Glutamatergic neuron (in vitro differentiated cells): ENCODE measurements at regions not wholly inside any gene's neighbourhood (a gene's known extent, or its start where the extent isn't known, plus 50 kb on each side); places are given as distances from the start of the nearest gene placed in this dataset.

Experiments
- DNase-seq: peaks from one replicate; pipeline ENCODE4 v3.0.0; 2022
- H3K27ac Mint-ChIP-seq: one replicate; pipeline ENCODE4 v1.8.0; 2020; ENCODE audit warnings: mild to moderate bottlenecking, mixed read lengths, inconsistent platforms; ENCODE audit not compliant: unreplicated experiment
- H3K27me3 Mint-ChIP-seq: one replicate; pipeline ENCODE4 v1.8.0; 2020; ENCODE audit warnings: mild to moderate bottlenecking, moderate library complexity, mixed read lengths, inconsistent platforms; ENCODE audit not compliant: unreplicated experiment
- H3K36me3 Mint-ChIP-seq: one replicate; pipeline ENCODE4 v1.8.0; 2020; ENCODE audit warnings: mild to moderate bottlenecking, mixed read lengths, inconsistent platforms; ENCODE audit not compliant: unreplicated experiment
- H3K4me1 Mint-ChIP-seq: one replicate; pipeline ENCODE4 v1.8.0; 2020; ENCODE audit warnings: mild to moderate bottlenecking, low read depth, mixed read lengths, inconsistent platforms; ENCODE audit not compliant: unreplicated experiment
- H3K4me3 Mint-ChIP-seq: one replicate; pipeline ENCODE4 v1.8.0; 2020; ENCODE audit warnings: mild to moderate bottlenecking, mixed read lengths, inconsistent platforms; ENCODE audit not compliant: unreplicated experiment
- H3K9me3 Mint-ChIP-seq: one replicate; pipeline ENCODE4 v1.8.0; 2020; ENCODE audit warnings: mild to moderate bottlenecking, moderate library complexity, mixed read lengths, inconsistent platforms; ENCODE audit not compliant: unreplicated experiment
- CTCF ChIP-seq: fragments of 200-600 bp; sonication (generic); IDR thresholded peaks from one replicate; pipeline ENCODE4 v1.5.0; 2021; ENCODE audit not compliant: partially characterized antibody, unreplicated experiment

GRCh38 chr3:76410762-76411281 lies 625.5 kb upstream of the ZNF717 start:
- DNase-seq: no peak
- Mint-ChIP-seq H3K27ac (no peak overlapping the region), H3K27me3 (peaks cover 2% of the 10 kb centered on the region), H3K9me3 (no peaks in the 10 kb centered on the region), H3K4me1 (no peaks in the 10 kb centered on the region), H3K4me3 (no peak overlapping the region), H3K36me3 (no peaks in the 10 kb centered on the region)
- no peak for TF ChIP-seq CTCF

GRCh38 chr3:76415384-76415783 lies 624.5 kb upstream of the ROBO2 start:
- no peak for DNase-seq
- H3K36me3 Mint-ChIP-seq: no peaks in the 10 kb centered on the region

GRCh38 chr3:76429581-76430177 lies 610.2 kb upstream of the ROBO2 start:
- Mint-ChIP-seq H3K27me3 (peaks cover 3% of the 10 kb centered on the region), H3K4me3 (no peak overlapping the region), H3K9me3 (peaks cover 5% of the 10 kb centered on the region), H3K27ac (no peak overlapping the region), H3K36me3 (no peaks in the 10 kb centered on the region), H3K4me1 (peaks cover 3% of the 10 kb centered on the region)
- no peak for DNase-seq
- TF ChIP-seq CTCF: no peak

More at GRCh38 chr3:76415384-76415783, 624.5 kb upstream of the ROBO2 start:
- no peak for TF ChIP-seq CTCF
- Mint-ChIP-seq H3K27me3 (peaks cover 2% of the 10 kb centered on the region), H3K9me3 (no peaks in the 10 kb centered on the region), H3K27ac (no peak overlapping the region), H3K4me1 (no peaks in the 10 kb centered on the region), H3K4me3 (no peak overlapping the region)

- peaks cover 3% of the 10 kb centered on the region for H3K27me3 Mint-ChIP-seq
- no peak overlapping the region for H3K27ac Mint-ChIP-seq
- H3K9me3 Mint-ChIP-seq: peaks cover 5% of the 10 kb centered on the region
- TF ChIP-seq CTCF: no peak
- no peaks in the 10 kb centered on the region for H3K36me3 Mint-ChIP-seq
- DNase-seq: no peak
- no peak overlapping the region for H3K4me3 Mint-ChIP-seq
- H3K4me1 Mint-ChIP-seq: peaks cover 3% of the 10 kb centered on the region
Observed at GRCh38 chr3:76432396-76432795, 607.5 kb upstream of the ROBO2 start.

GRCh38 chr3:76436894-76437293 lies 603.0 kb upstream of the ROBO2 start:
- TF ChIP-seq CTCF: no peak
- Mint-ChIP-seq H3K27ac (no peak overlapping the region), H3K36me3 (no peaks in the 10 kb centered on the region), H3K9me3 (no peaks in the 10 kb centered on the region), H3K4me3 (no peak overlapping the region), H3K4me1 (no peaks in the 10 kb centered on the region), H3K27me3 (no peaks in the 10 kb centered on the region)
- no peak for DNase-seq
